Choroid plexus epithelial cell (primary cell): ENCODE measurements at regions not wholly inside any gene's neighbourhood (a gene's known extent, or its start where the extent isn't known, plus 50 kb on each side); places are given as distances from the start of the nearest gene placed in this dataset.

Experiments used
- DNase-seq: peaks from one replicate; pipeline ENCODE4 v3.0.0-alpha.2; 2010; ENCODE audit warnings: low read depth
- H3K4me3 ChIP-seq: 2 replicates; pipeline ENCODE4 v1.5.1; 2011; ENCODE audit warnings: low read depth, mild to moderate bottlenecking, control low read depth, low read length, moderate library complexity
- TF ChIP-seq, protein P1 (sequence below): conservative IDR thresholded peaks from 2 replicates; pipeline ENCODE4 v1.5.1; 2011; ENCODE audit warnings: low read depth, mild to moderate bottlenecking, control low read depth, inconsistent platforms, low read length, moderate library complexity

DNA sequence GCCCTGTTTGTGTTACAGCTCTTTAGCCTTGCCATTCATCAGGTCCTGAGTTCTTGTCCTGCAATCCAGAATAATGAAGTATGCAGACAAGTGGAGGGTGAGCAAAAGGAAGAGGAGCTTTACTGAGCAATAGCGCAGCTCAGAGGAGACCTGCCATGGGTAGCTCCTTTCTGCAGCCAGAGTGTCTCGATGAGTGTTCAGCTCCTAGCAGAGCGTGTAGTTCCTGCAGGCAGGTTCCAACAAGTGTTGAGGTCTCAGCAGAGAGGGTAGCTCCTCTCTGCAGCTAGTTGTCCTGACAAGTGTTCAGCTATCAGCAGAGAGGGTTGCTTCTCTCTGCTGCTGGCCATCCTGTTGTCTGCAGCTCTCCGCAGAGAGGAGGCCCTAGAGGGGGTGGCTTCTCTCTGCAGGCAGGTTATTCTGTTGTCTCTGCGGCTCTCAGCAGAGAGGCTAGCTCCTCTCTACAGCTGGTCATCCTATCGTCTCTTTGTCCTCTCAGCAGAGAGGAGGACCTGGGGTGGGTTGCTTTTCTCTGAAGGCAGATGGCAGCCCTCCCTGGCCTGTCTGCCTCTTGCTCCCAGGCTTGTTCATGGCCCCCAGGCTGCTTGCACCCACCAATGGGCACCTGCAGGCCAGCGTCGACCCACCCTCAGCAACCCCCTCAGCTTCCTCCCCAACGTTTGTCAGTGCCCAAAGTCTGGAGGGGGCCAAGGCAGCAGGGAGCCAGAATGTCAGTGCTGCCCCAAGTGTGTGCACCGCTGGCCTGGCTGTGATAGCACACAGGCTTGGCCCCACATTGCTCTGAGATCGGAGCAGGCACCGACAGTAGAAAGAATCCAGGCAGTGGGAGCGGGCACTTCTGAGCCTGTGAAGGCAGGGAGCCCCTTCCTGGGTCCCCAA, 112.5 kb upstream of the RUNX3 start:
- TF ChIP-seq, protein P1, sequence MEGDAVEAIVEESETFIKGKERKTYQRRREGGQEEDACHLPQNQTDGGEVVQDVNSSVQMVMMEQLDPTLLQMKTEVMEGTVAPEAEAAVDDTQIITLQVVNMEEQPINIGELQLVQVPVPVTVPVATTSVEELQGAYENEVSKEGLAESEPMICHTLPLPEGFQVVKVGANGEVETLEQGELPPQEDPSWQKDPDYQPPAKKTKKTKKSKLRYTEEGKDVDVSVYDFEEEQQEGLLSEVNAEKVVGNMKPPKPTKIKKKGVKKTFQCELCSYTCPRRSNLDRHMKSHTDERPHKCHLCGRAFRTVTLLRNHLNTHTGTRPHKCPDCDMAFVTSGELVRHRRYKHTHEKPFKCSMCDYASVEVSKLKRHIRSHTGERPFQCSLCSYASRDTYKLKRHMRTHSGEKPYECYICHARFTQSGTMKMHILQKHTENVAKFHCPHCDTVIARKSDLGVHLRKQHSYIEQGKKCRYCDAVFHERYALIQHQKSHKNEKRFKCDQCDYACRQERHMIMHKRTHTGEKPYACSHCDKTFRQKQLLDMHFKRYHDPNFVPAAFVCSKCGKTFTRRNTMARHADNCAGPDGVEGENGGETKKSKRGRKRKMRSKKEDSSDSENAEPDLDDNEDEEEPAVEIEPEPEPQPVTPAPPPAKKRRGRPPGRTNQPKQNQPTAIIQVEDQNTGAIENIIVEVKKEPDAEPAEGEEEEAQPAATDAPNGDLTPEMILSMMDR = no peak
- DNase-seq = no peak

DNA sequence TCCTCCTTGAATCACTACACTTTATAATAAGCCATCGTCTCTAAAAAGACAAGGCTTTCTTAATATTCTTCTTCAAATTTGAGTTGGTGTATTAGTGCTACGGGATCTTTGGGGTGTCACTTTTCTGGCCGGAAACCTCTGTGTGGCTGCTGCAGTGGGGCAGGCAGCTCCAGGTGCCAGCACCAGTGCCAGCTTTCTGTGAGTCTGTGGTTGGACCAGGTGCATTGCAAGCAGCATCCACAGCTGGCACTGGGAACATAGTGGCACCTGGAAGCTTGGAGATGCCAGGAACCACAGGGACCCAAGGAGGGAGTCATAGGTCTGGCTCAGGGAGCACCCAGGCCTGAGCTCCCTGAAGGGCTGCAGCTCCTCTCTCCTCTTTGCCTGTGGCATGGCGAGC, 111.8 kb upstream of the RUNX3 start:
- no peak for DNase-seq
- TF ChIP-seq, protein P1 = no peak
- H3K4me3 ChIP-seq = no peak overlapping the region

More for the DNA sequence above, 112.5 kb upstream of the RUNX3 start:
- no peak overlapping the region for H3K4me3 ChIP-seq

DNA sequence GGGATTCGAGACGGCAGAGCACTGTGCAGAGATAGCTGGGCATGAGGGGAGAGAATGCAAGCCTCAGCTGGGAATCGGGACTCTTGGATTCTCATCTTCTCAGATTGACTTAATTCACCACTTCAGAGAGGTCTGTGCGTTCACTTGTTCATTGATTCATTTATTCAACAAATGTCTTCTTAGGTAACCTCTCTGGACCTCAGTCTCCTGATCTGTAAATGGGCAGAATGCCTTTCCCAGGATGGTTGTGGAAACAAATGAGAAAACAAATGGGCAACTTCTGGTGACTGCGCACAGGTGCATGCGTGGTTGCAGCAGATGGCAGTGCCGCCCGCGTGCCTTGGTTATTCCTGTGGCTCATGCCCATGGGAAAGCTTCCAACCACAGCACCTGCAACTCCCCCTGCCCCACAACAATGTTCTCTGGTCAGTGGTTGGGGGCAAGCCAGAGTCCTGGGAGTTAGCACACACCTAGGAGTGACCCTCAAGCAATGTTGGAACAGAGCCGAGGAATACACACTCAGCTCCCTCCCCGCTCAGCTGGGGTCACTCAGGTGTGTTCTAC, 110.1 kb upstream of the RUNX3 start:
- TF ChIP-seq, protein P1 = no peak
- no peak overlapping the region for H3K4me3 ChIP-seq
- no peak for DNase-seq

DNA sequence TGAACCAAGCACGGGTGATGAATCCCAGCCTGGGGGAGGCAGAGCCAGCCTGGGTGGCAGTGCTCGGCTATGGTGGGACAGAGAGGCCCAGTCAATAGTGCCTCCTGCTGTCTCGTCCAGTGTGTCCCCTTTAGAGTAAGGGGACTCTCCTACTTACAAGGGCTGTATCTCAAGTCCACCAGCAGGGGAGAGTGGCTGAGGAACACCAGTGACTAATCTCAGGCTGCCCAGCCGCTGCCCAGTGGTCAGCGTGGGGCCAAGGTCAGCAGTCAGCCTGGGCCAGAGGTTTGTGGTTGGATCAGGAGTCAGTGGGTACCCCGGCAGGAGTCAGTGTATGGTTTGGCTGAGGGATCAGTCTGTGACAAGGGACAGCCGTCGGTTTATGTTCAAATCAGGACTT, 109.2 kb upstream of the RUNX3 start:
- DNase-seq = no peak
- no peak overlapping the region for H3K4me3 ChIP-seq
- TF ChIP-seq, protein P1 = peak; percentile 25

DNA sequence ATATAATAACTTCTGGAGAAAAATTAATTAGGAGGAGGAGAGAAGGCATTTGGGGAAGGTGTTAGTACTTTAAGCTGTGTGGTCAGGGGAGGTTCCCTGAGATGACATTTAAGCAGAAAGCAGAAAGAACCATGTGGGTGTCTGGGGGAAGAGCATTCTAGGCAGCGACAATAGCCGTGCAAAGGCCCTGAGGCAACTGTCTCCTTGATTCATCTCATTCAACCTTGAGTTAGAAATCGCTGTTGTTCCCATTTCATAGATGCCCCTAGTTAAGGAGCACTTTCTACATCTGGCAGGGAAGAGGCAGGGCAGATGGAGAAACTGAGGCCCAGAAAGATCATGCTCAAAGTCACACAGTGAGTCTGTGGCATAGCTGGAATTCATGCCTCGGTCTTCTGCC, 108.6 kb upstream of the RUNX3 start:
- no peak overlapping the region for H3K4me3 ChIP-seq
- DNase-seq = no peak
- TF ChIP-seq, protein P1 = no peak

DNA sequence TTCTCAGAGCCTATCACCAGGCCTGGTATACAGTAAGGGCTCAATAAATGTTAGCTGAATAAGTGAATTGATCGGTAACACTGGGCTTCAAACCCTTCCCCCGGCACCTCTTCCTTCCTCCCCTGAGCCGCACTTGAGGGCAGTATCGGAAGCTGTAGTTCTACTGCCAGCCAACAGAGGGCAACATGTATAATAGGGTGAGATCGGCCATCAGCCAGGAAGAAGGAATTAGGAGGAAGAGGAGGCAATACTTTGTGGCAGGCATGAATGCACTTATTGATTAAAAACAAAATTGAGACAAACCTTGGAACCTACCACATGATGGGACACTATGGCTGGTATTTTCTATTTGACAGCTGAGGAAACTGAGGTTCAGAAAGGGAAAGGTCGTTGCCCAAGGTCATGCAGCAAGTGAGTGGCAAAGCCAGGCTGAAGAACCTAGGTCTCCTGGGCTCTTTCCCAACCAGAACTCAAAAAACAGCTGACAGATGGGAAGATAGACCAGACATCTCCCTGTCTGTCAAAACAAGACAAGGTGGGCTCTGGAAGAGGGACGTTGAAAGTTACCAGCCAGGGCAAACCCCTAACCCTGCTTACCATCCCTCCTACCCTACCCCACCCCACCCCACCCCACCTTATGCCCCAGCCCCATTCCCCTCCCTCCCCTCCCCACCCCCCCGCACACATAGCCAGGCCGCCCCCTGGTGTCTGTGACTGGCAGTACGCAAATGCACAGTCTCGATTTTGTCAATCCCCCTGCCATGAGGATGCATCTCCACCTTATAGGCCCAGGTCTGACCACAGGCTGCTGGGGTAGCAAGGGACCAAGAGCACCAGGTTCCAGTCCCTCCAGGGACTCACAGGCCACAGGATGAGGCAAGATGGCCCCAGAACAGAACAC, 107.3 kb upstream of the RUNX3 start:
- TF ChIP-seq, protein P1 = peak; percentile 78
- H3K4me3 ChIP-seq = no peak overlapping the region
- DNase-seq = peak; percentile 51
